GM12878 (cell line): ENCODE measurements at regions not wholly inside any gene's neighbourhood (a gene's known extent, or its start where the extent isn't known, plus 50 kb on each side); places are given as distances from the start of the nearest gene placed in this dataset.

Experiments
- ATAC-seq: fragments of 200-7000 bp; cut with Tn5 transposase; 3 replicates; pipeline ENCODE4 v1.9.1; 2020; ENCODE audit warnings: mild to moderate bottlenecking, moderate library complexity
- BruUV-seq: library from RNA; stranded (reverse); fragments of 400-500 nt; replicated peaks from 2 replicates; lab custom pipeline; 2021; lab: Mats Ljungman, UMichigan
- CTCF ChIA-PET: fragments of 300-600 bp; sonication (Branson Sonifier 250); formaldehyde crosslinking; extraction: SDS; loops from one replicate; lab custom pipeline; 2021; ENCODE audit warnings: inconsistent platforms; lab: Yijun Ruan, JAX
- POLR2A ChIA-PET: fragments of 350-600 bp; formaldehyde crosslinking; extraction: SDS; loops from one replicate; lab custom pipeline; 2021; ENCODE audit warnings: inconsistent platforms; lab: Charles Lee
- RAD21 ChIA-PET: fragments of 300-600 bp; sonication (Branson Sonifier 250); formaldehyde crosslinking; loops from one replicate; lab custom pipeline; 2023; ENCODE audit warnings: antibody characterized with exemption; ENCODE audit not compliant: unreplicated experiment; lab: Charles Lee
- SMC1A ChIA-PET: fragments of 300-600 bp; sonication (Branson Sonifier 250); formaldehyde crosslinking; loops from one replicate; lab custom pipeline; 2023; ENCODE audit not compliant: unreplicated experiment, uncharacterized antibody; lab: Charles Lee
- DNase-seq: peaks from one replicate; pipeline ENCODE4 v3.0.0-alpha.2; 2011; ENCODE audit warnings: low read depth, low spot score
- FAIRE-seq: peaks from 3 replicates; lab custom pipeline; 2011; peaks lifted over from hg19 to GRCh38; lab: Jason Lieb, UNC
- H2AFZ ChIP-seq: 2 replicates; pipeline ENCODE4 v1.6.0; 2011; ENCODE audit warnings: low read depth, low read length, control low read depth; ENCODE audit not compliant: control insufficient read depth
- H3K27ac ChIP-seq: 2 replicates; pipeline ENCODE4 v1.5.1; 2011; ENCODE audit warnings: control low read depth; ENCODE audit not compliant: control insufficient read depth, insufficient read depth
- H3K27me3 ChIP-seq, 2 experiments: replicated peaks in 1 of 2; 2 replicates each; pipeline versions ENCODE4 v1.6.0 to v1.6.1; 2011; ENCODE audit warnings: low read length in 1 of 2; ENCODE audit not compliant: control insufficient read depth in 2 of 2, insufficient read depth in 2 of 2
- H3K36me3 ChIP-seq, 2 experiments: 2 replicates each; pipeline ENCODE4 v1.5.1; 2011; ENCODE audit warnings: low read length in 1 of 2; ENCODE audit not compliant: control insufficient read depth in 2 of 2, insufficient read depth in 2 of 2
- H3K4me1 ChIP-seq: 2 replicates; pipeline ENCODE4 v1.6.1; 2011; ENCODE audit warnings: mild to moderate bottlenecking, low read length, moderate library complexity, mixed read lengths; ENCODE audit not compliant: control insufficient read depth, insufficient read depth
- H3K4me2 ChIP-seq: 2 replicates; pipeline ENCODE4 v1.6.0; 2011; ENCODE audit warnings: control low read depth; ENCODE audit not compliant: control insufficient read depth, insufficient read depth
- H3K4me3 ChIP-seq: fragments of 200-600 bp; sonication (generic); 2 replicates; pipeline ENCODE4 v1.5.1; 2016
- H3K79me2 ChIP-seq: 2 replicates; pipeline ENCODE4 v1.6.0; 2011; ENCODE audit warnings: low read length; ENCODE audit not compliant: control insufficient read depth, insufficient read depth
- H3K9ac ChIP-seq: 2 replicates; pipeline ENCODE4 v1.8.0; 2011; ENCODE audit warnings: low read length, control low read depth, mixed read lengths; ENCODE audit not compliant: control insufficient read depth, insufficient read depth
- H3K9me3 ChIP-seq: replicated peaks from 3 replicates; pipeline ENCODE4 v1.5.1; 2011; ENCODE audit warnings: mild to moderate bottlenecking, low read length; ENCODE audit not compliant: control insufficient read depth, insufficient read depth
- H4K20me1 ChIP-seq: 2 replicates; pipeline ENCODE4 v1.6.0; 2011; ENCODE audit not compliant: control insufficient read depth, insufficient read depth
- EED ChIP-seq: sonication (generic); IDR thresholded peaks from 2 replicates; pipeline ENCODE4 v1.6.1; 2016; ENCODE audit warnings: antibody characterized with exemption, low read depth
- FOXK2 ChIP-seq: fragments of 450-650 bp; IDR thresholded peaks from 2 replicates; pipeline ENCODE4 v1.6.1; 2017; ENCODE audit warnings: mild to moderate bottlenecking, moderate library complexity
- IKZF1 ChIP-seq: fragments of 450-650 bp; conservative IDR thresholded peaks from 2 replicates; pipeline ENCODE4 v1.6.1; 2017; ENCODE audit warnings: antibody characterized with exemption, mild to moderate bottlenecking
- IKZF2 ChIP-seq, 2 experiments: fragments of 450-650 bp; IDR thresholded peaks; 2 replicates each; pipeline ENCODE4 v1.6.1; 2017; ENCODE audit warnings: mild to moderate bottlenecking in 2 of 2, moderate library complexity in 2 of 2
- NKRF ChIP-seq: fragments of 450-650 bp; conservative IDR thresholded peaks from 2 replicates; pipeline ENCODE4 v1.6.1; 2017; ENCODE audit warnings: mild to moderate bottlenecking, moderate library complexity
- PAX8 ChIP-seq: fragments of 450-650 bp; IDR thresholded peaks from 2 replicates; pipeline ENCODE4 v1.6.1; 2017; ENCODE audit warnings: mild to moderate bottlenecking, moderate library complexity
- SRF ChIP-seq, 2 experiments: IDR thresholded peaks; 2 replicates each; pipeline ENCODE4 v1.6.1; 2011; ENCODE audit warnings: low read depth in 2 of 2, low read length in 2 of 2, mild to moderate bottlenecking in 1 of 2, moderate library complexity in 1 of 2
- TARDBP ChIP-seq: IDR thresholded peaks from 2 replicates; pipeline ENCODE4 v1.6.1; 2016; ENCODE audit warnings: borderline replicate concordance
- WGBS: methylation state at CpG from one replicate; pipeline ENCODE4 v1.1.6; 2016; ENCODE audit warnings: low lambda C conversion rate; ENCODE audit not compliant: insufficient replicate concordance, insufficient coverage; ENCODE audit errors: missing lambda C conversion rate; 5-methylcytosine and 5-hydroxymethylcytosine counted together
- in situ Hi-C: fragments of 300-500 bp; cut with MboI; formaldehyde crosslinking; loops from 9 replicates; pipeline ENCODE4 v1.14.3; 2018; ENCODE audit warnings: mixed read lengths
- intact Hi-C: fragments of 100-400 bp; cut with micrococcal nuclease; formaldehyde crosslinking; loops from one replicate; pipeline ENCODE4 v1.14.2; 2022; ENCODE audit not compliant: unreplicated experiment

DNA sequence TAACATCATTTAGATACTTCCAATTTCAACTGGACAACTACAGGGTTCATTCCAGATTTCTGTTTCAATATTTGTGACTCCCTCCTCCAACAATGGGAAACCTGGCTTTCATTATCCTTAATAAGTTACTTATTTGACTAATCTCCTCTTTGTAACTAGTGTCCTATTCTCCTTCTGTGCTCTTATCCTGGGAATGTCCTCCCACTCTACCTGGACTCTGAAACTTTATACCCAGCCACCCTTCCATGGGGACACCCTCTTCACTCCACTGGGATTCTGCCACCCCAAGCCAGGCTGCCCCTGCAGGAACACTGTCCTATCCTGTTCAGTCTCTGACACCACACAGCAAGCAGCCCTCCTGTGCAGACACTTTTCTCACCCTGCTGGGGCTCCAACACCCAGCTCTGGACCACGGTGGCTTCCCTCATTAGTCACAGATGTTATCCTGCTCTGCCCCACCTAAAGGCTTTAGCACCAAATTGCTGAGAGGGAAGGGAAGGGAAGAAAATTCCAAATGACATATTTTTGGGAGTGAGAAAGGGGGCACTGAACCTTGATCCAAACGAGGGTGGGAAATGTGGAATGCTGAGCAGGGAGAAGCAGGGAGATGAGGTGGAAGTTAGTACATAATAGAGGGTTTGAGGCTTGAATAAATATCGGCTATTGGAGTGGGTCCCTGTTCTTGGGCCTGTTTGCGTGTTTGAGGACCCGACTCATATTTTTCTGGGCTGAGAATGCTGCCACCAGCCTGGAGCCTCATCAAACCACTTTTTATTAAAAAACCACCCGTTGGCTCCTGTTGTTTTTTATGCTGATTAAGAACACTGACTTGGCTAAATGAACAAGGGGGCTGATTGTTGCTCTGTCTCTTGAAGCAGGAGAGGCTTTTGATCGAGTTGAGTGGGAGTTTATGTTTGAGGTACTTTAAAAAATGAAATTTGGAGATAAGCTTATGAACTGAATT is 54.0 kb upstream of the AKIRIN2 start:
- RAD21 ChIA-PET, result interaction anchor here (0.6 to 3.6 kb wide), 31 partner anchors 8 to 206 kb away, joined by 3 to 44 read pairs (median 6); partner anchors contain the start of gene AKIRIN2

More for the DNA sequence above, 54.0 kb upstream of the AKIRIN2 start:
- ChIA-PET SMC1A (interaction anchor here (0.8 to 4.9 kb wide), 29 partner anchors 9 to 464 kb away, joined by 3 to 62 read pairs (median 5); partner anchors contain the start of gene AKIRIN2), CTCF (interaction anchor here (0.5 to 1.5 kb wide), 10 partner anchors 12 to 1115 kb away, joined by 3 to 10 read pairs (median 3); partner anchors contain the start of gene AKIRIN2), POLR2A (interaction anchor here (0.7 to 2.2 kb wide), 14 partner anchors 8 to 56 kb away, joined by 3 to 17 read pairs (median 8); partner anchors contain the start of gene AKIRIN2)
- no TSS peak for BruUV-seq
- WGBS, result 59% methylated on average over 7 of the region's 7 CpGs
- peak overlapping the region; percentile 35 for H2AFZ ChIP-seq
- H3K79me2 ChIP-seq, result no peaks in the 10 kb centered on the region
- peak; percentile 39 for ATAC-seq
- no peaks in the 10 kb centered on the region for H3K27me3 ChIP-seq
- TF ChIP-seq TARDBP (no peak), EED (peak; percentile 62), IKZF2 (IDR thresholded peaks at IDR 0.05) (peak in 1 of 2 experiments; percentile 24; a peak in 1 of 4 replicates), PAX8 (no peak), SRF (IDR thresholded peaks at IDR 0.05; ENCODE audit: low read depth in 2 of 2, low read length in 2 of 2) (no peak), IKZF1 (peak; percentile 26; the same call in 1 of the 2 replicates), FOXK2 (no peak), NKRF (0 out of 2 replicates have a peak, but pooled peaks have one; percentile 5)
- in situ Hi-C loops (no loop called here), intact Hi-C loops (loop anchor here (2.0 to 10.0 kb wide), 4 partner anchors 25 to 169 kb away; partner anchors contain the start of gene AKIRIN2)
- peak overlapping the region; percentile 48 for H3K9ac ChIP-seq
- H4K20me1 ChIP-seq, result no peaks in the 10 kb centered on the region
- peaks cover 4% of the 10 kb centered on the region; the same call in 2 of the 3 replicates for H3K9me3 ChIP-seq
- no peaks in the 10 kb centered on the region for H3K36me3 ChIP-seq
- FAIRE-seq, result no peak
- peak overlapping the region; percentile 75 for H3K27ac ChIP-seq
- peaks cover 37% of the 10 kb centered on the region for H3K4me1 ChIP-seq
- H3K4me2 ChIP-seq, result peak overlapping the region; percentile 64
- H3K4me3 ChIP-seq, result no peak overlapping the region; the same call in 1 of the 2 replicates
- DNase-seq, result no peak
